ENCODE measurements at regions not wholly inside any gene's neighbourhood (a gene's known extent, or its start where the extent isn't known, plus 50 kb on each side); places are given as distances from the start of the nearest gene placed in this dataset.

GRCh38 chr6:170035044-170035443 is 255.8 kb downstream of the DLL1 start:
- Histone ChIP-seq H3K27ac (ENCODE audit: insufficient read depth, low read depth, low read length) (no peak overlapping the region), H3K4me1 (ENCODE audit: control insufficient read depth, extremely low read depth, insufficient read depth, low read length) (no peaks in the 10 kb centered on the region), H3K9ac (replicated peaks; ENCODE audit: extremely low read depth, insufficient read depth, low read length) (no peak overlapping the region), H3K9me1 (replicated peaks; ENCODE audit: control insufficient read depth, extremely low read depth, insufficient read depth, low read length) (no peaks in the 10 kb centered on the region), H3K9me3 (replicated peaks; ENCODE audit: control insufficient read depth, insufficient read depth, low read length) (no peaks in the 10 kb centered on the region), H3K79me2 (ENCODE audit: control insufficient read depth, insufficient read depth, low read length) (no peaks in the 10 kb centered on the region), H3K27me3 (ENCODE audit: control insufficient read depth in 2 of 2, insufficient read depth in 2 of 2, low read length in 2 of 2) (no peaks in the 10 kb centered on the region), H3K36me3 (ENCODE audit: control insufficient read depth in 2 of 2, extremely low read depth in 1 of 2, insufficient read depth in 2 of 2, low read length in 2 of 2) (no peaks in the 10 kb centered on the region), H3K4me2 (ENCODE audit: insufficient read depth, low read length) (no peak overlapping the region), H2AFZ (ENCODE audit: low read depth, low read length) (no peak overlapping the region), H4K20me1 (replicated peaks; ENCODE audit: control insufficient read depth, extremely low read depth, insufficient read depth, low read length) (no peaks in the 10 kb centered on the region), H3K4me3 (replicated peaks in 1 of 3; ENCODE audit: insufficient read depth in 1 of 3, low read depth in 1 of 3, low read length in 3 of 3) (no peak overlapping the region)
- FAIRE-seq (no peak), DNase-seq (ENCODE audit: low read depth, low spot score) (no peak)
- TF ChIP-seq MAX (IDR thresholded peaks at IDR 0.05; ENCODE audit: insufficient read depth, insufficient read length) (no peak), CTCF (IDR thresholded peaks at IDR 0.05; ENCODE audit: extremely low read depth in 1 of 2, insufficient read depth in 1 of 2, low read depth in 1 of 2, low read length in 2 of 2) (no peak), FOS (IDR thresholded peaks at IDR 0.05; ENCODE audit: borderline replicate concordance, insufficient read depth, low read length) (no peak), JUN (IDR thresholded peaks at IDR 0.05; ENCODE audit: borderline replicate concordance, insufficient read depth, insufficient read length, low read depth) (no peak), POLR2AphosphoS5 (IDR thresholded peaks at IDR 0.05; ENCODE audit: insufficient read depth, low read depth, low read length) (no peak), MYC (IDR thresholded peaks at IDR 0.05; ENCODE audit: low read depth, low read length) (no peak), EZH2 (IDR thresholded peaks at IDR 0.05; ENCODE audit: borderline replicate concordance, low read depth, low read length, severe bottlenecking) (no peak), POLR2A (IDR thresholded peaks at IDR 0.05; ENCODE audit: low read depth, low read length) (no peak), GATA2 (IDR thresholded peaks at IDR 0.05; ENCODE audit: insufficient read depth, insufficient read length, low read depth, low read length) (no peak)
- intact Hi-C loops (cut with micrococcal nuclease) = no loop called here
- dilution Hi-C loops (cut with MboI; ENCODE audit: extremely low pct_ligation_motif_present, low sequenced_read_pairs) = no loop called here
- ChIA-PET CTCF (interaction anchor here (2.3 kb wide), 1 partner anchor 203 kb away, joined by 7 read pairs; no protein-coding TSS in a partner anchor), POLR2A (no interaction called here)
- no TSS peak for BruUV-seq (replicated peaks)
